CD4-positive, alpha-beta T cell (primary cell): ENCODE measurements at regions not wholly inside any gene's neighbourhood (a gene's known extent, or its start where the extent isn't known, plus 50 kb on each side); places are given as distances from the start of the nearest gene placed in this dataset.

ENCODE experiments used
- ATAC-seq: fragments of 200-7000 bp; cut with Tn5 transposase; one replicate; pipeline ENCODE4 v1.10.0; 2022; ENCODE audit warnings: mild to moderate bottlenecking; ENCODE audit not compliant: poor library complexity
- CTCF ChIA-PET: fragments of 350-600 bp; sonication (Branson Sonifier 250); formaldehyde crosslinking; loops from one replicate; lab custom pipeline; 2021; ENCODE audit warnings: antibody characterized with exemption, inconsistent platforms; lab: Charles Lee
- POLR2A ChIA-PET: fragments of 350-600 bp; sonication (Branson Sonifier 250); formaldehyde crosslinking; loops from one replicate; lab custom pipeline; 2021; ENCODE audit warnings: antibody characterized with exemption, inconsistent platforms; lab: Charles Lee
- DNase-seq, 14 experiments: peaks; one replicate each; pipeline ENCODE4 v3.0.0-alpha.2; 2013 to 2020; ENCODE audit warnings: mixed read lengths in 2 of 14
- H3K27ac ChIP-seq, 2 donors: one replicate each; pipeline versions ENCODE4 v1.5.1 to v1.7.0; 2013; ENCODE audit warnings: low read length in 2 of 2, low read depth in 1 of 2, mild to moderate bottlenecking in 1 of 2
- H3K27me3 ChIP-seq, 2 experiments: 1 replicate in 1 of 2; 2 replicates in 1 of 2; pipeline versions ENCODE4 v1.6.1 to v1.7.0; 2013; ENCODE audit warnings: low read length in 2 of 2, control low read depth in 1 of 2, mild to moderate bottlenecking in 1 of 2, moderate library complexity in 1 of 2; ENCODE audit not compliant: insufficient read depth in 2 of 2, control insufficient read depth in 1 of 2
- H3K36me3 ChIP-seq: one replicate; pipeline ENCODE4 v1.6.1; 2013; ENCODE audit warnings: low read length, control low read depth; ENCODE audit not compliant: insufficient read depth
- H3K4me1 ChIP-seq: one replicate; pipeline ENCODE4 v1.6.1; 2013; ENCODE audit warnings: low read length, control low read depth; ENCODE audit not compliant: insufficient read depth
- H3K4me3 ChIP-seq: one replicate; pipeline ENCODE4 v1.5.1; 2013; ENCODE audit warnings: mild to moderate bottlenecking, low read length, moderate library complexity
- H3K9me3 ChIP-seq, 2 experiments: 1 replicate in 1 of 2; 2 replicates in 1 of 2; pipeline versions ENCODE4 v1.6.1 to v1.7.0; 2013; ENCODE audit warnings: low read length in 2 of 2, mild to moderate bottlenecking in 2 of 2, control low read depth in 1 of 2, moderate library complexity in 1 of 2; ENCODE audit not compliant: control insufficient read depth in 1 of 2, insufficient read depth in 1 of 2
- H3K27ac Mint-ChIP-seq: one replicate; pipeline ENCODE4 v1.8.0; 2020; ENCODE audit warnings: mixed read lengths
- H3K27me3 Mint-ChIP-seq: one replicate; pipeline ENCODE4 v1.8.0; 2021; ENCODE audit warnings: mixed read lengths
- H3K36me3 Mint-ChIP-seq: one replicate; pipeline ENCODE4 v1.8.0; 2021; ENCODE audit warnings: low read depth, mixed read lengths
- H3K4me1 Mint-ChIP-seq: one replicate; pipeline ENCODE4 v1.8.0; 2021; ENCODE audit warnings: low read depth, mixed read lengths
- H3K4me3 Mint-ChIP-seq: one replicate; pipeline ENCODE4 v1.8.0; 2020; ENCODE audit warnings: mild to moderate bottlenecking, mixed read lengths
- H3K9me3 Mint-ChIP-seq: one replicate; pipeline ENCODE4 v1.8.0; 2020; ENCODE audit warnings: mixed read lengths
- intact Hi-C, 2 experiments: fragments of 100-400 bp; cut with DNase I in 1 of 2; cut with micrococcal nuclease in 1 of 2; formaldehyde crosslinking; loops; one replicate each; pipeline versions ENCODE4 v1.15.1 to v1.9.0; 2023 to 2025; cut with DNase I, micrococcal nuclease
- TF ChIP-seq, protein P1 (sequence below): fragments of 200-600 bp; IDR thresholded peaks from one replicate; pipeline ENCODE4 v1.8.0; 2022; ENCODE audit warnings: antibody characterized with exemption, mild to moderate bottlenecking

DNA sequence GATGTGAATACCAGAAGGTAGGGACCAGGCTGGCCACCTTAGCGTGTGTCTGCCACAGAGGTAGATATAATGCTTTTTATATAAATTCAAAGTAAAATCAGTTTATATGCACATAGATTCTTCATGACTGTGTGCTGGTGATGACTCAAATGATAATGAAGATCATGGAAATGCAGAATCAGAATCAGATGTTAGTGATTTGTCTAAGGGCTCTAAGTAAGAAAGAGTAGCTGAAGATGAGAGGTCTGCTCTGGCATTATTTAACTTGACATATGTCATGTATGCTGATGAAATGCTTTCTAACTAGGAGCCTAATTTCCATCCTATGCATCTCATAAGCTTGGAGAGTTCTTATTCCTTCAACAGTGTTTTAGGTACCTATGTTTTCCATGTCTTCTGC, 50.3 kb upstream of the DPH6 start:
- DNase-seq, result no peak
- Mint-ChIP-seq H3K36me3 (no peaks in the 10 kb centered on the region), H3K27me3 (peaks cover 4% of the 10 kb centered on the region), H3K9me3 (peaks cover 7% of the 10 kb centered on the region), H3K27ac (no peak overlapping the region), H3K4me1 (no peaks in the 10 kb centered on the region), H3K4me3 (no peak overlapping the region)
- Histone ChIP-seq H3K4me1 (no peaks in the 10 kb centered on the region), H3K9me3 (no peaks in the 10 kb centered on the region), H3K4me3 (no peak overlapping the region), H3K27ac (no peak overlapping the region), H3K36me3 (no peaks in the 10 kb centered on the region), H3K27me3 (peaks cover 0 to 2% of the 10 kb centered on the region in 2 experiments)
- TF ChIP-seq, protein P1, sequence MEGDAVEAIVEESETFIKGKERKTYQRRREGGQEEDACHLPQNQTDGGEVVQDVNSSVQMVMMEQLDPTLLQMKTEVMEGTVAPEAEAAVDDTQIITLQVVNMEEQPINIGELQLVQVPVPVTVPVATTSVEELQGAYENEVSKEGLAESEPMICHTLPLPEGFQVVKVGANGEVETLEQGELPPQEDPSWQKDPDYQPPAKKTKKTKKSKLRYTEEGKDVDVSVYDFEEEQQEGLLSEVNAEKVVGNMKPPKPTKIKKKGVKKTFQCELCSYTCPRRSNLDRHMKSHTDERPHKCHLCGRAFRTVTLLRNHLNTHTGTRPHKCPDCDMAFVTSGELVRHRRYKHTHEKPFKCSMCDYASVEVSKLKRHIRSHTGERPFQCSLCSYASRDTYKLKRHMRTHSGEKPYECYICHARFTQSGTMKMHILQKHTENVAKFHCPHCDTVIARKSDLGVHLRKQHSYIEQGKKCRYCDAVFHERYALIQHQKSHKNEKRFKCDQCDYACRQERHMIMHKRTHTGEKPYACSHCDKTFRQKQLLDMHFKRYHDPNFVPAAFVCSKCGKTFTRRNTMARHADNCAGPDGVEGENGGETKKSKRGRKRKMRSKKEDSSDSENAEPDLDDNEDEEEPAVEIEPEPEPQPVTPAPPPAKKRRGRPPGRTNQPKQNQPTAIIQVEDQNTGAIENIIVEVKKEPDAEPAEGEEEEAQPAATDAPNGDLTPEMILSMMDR, result no peak
- POLR2A ChIA-PET, result no interaction called here
- no peak for ATAC-seq
- intact Hi-C loops, result no loop called here
- CTCF ChIA-PET, result no interaction called here

DNA sequence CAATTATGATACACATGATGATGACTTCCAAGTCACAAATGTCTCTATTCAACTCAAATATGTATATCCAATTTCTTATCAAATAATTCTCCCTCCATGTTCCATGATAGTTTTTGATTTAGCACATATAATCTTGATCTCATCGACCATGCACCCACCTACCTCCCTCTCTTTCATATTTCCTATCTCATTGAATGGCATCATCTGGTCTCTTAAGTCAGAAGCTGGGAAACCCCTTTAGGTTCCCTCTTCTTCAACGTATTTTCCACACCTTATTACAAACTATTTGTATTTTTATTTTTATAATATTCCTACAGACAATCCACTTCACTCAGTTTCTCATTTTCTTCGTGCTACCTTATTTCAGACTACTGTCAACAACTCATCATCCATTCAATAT, 56.9 kb upstream of the DPH6 start:
- H3K4me3 Mint-ChIP-seq, result no peak overlapping the region
- no peak for ATAC-seq
- peaks cover 3% of the 10 kb centered on the region for H3K9me3 Mint-ChIP-seq
- CTCF ChIA-PET, result no interaction called here
- no peaks in the 10 kb centered on the region for H3K9me3 ChIP-seq
- no peaks in the 10 kb centered on the region for H3K4me1 Mint-ChIP-seq
- TF ChIP-seq, protein P1, result no peak
- no peak overlapping the region for H3K27ac ChIP-seq
- no peaks in the 10 kb centered on the region for H3K4me1 ChIP-seq
- no peak overlapping the region for H3K27ac Mint-ChIP-seq
- no peak overlapping the region for H3K4me3 ChIP-seq
- no peak for DNase-seq
- POLR2A ChIA-PET, result no interaction called here
- no peaks in the 10 kb centered on the region for H3K27me3 ChIP-seq
- intact Hi-C loops, result no loop called here
- H3K36me3 ChIP-seq, result no peaks in the 10 kb centered on the region
- H3K27me3 Mint-ChIP-seq, result peaks cover 4% of the 10 kb centered on the region
- no peaks in the 10 kb centered on the region for H3K36me3 Mint-ChIP-seq

DNA sequence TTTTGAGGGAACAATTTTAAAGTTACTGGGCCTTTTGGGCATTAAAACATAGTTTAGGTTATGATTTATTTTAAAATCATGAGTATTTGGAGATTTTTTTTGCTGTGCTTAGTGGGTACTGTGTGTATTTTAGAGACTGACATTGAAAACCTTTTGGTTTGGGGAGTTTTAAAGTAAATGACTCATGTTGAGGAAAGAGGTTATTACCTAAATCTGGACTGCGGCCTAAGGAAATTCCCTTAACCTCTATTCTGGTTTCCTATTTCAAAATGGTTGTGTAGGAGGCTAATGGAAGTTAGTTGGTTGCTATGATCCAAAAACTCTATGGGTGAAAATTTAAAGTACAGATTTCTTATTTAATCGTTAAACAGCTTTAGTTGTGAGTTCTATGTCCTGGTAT, 57.3 kb upstream of the DPH6 start:
- Mint-ChIP-seq H3K27ac (no peak overlapping the region), H3K36me3 (no peaks in the 10 kb centered on the region), H3K4me1 (no peaks in the 10 kb centered on the region), H3K4me3 (no peak overlapping the region), H3K27me3 (peaks cover 4% of the 10 kb centered on the region), H3K9me3 (peaks cover 3% of the 10 kb centered on the region)
- Histone ChIP-seq H3K4me3 (no peak overlapping the region), H3K36me3 (no peaks in the 10 kb centered on the region), H3K4me1 (no peaks in the 10 kb centered on the region), H3K9me3 (no peaks in the 10 kb centered on the region), H3K27me3 (no peaks in the 10 kb centered on the region), H3K27ac (no peak overlapping the region)
- intact Hi-C loops, result no loop called here
- ChIA-PET CTCF (no interaction called here), POLR2A (no interaction called here)
- TF ChIP-seq, protein P1, result no peak
- ATAC-seq (no peak), DNase-seq (no peak)
